Peyer's patch (tissue), 4 donors: ENCODE measurements at regions not wholly inside any gene's neighbourhood (a gene's known extent, or its start where the extent isn't known, plus 50 kb on each side); places are given as distances from the start of the nearest gene placed in this dataset.

Source experiments
- CTCF ChIP-seq, 6 experiments: fragments of 450-650 bp in 4 of 6; fragments of 200-600 bp in 2 of 6; sonication (generic) in 1 of 6; IDR thresholded peaks; one replicate each; pipeline ENCODE4 v1.5.1; 2017 to 2019; ENCODE audit warnings: antibody characterized with exemption in 6 of 6, mild to moderate bottlenecking in 3 of 6, moderate library complexity in 1 of 6
- POLR2A ChIP-seq, 2 donors: fragments of 450-650 bp; IDR thresholded peaks; one replicate each; pipeline ENCODE4 v1.5.1; 2017; ENCODE audit warnings: antibody characterized with exemption in 2 of 2, mild to moderate bottlenecking in 2 of 2, moderate library complexity in 2 of 2

DNA sequence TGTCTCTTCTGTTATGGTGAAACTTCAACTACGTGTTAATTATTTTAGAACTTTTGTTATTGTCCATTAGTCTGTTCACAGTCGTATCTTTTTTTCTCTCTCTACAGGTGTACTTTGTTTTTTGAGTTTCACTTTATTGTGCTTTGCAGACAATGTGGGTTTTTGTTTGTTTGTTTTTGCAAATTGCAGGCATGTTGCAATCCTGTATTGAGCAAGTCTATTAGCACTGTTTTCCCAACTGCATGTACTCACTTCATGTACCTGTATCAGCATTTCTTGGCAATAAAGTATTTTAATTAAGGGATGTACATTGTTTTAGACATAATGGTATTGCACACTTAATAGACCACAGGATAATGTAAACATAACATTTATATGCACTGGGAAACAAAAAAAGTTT is 99.1 kb upstream of the FAM110C start:
- TF ChIP-seq CTCF (IDR thresholded peaks at IDR 0.05) (no peak), POLR2A (IDR thresholded peaks at IDR 0.05) (no peak)
